Common myeloid progenitor, CD34-positive (primary cell): ENCODE measurements at regions not wholly inside any gene's neighbourhood (a gene's known extent, or its start where the extent isn't known, plus 50 kb on each side); places are given as distances from the start of the nearest gene placed in this dataset.
"Not testable (repeated sequence)": the region's sequence is repeated elsewhere in the genome, so short reads cannot be mapped to it uniquely, and the experiment has no call there.

ENCODE experiments used
- CTCF ChIA-PET: fragments of 350-600 bp; sonication (Branson Sonifier 250); formaldehyde crosslinking; loops from one replicate; lab custom pipeline; 2021; ENCODE audit warnings: antibody characterized with exemption; lab: Charles Lee
- POLR2A ChIA-PET: fragments of 350-600 bp; sonication (Branson Sonifier 250); formaldehyde crosslinking; loops from one replicate; lab custom pipeline; 2021; ENCODE audit warnings: antibody characterized with exemption; lab: Charles Lee
- DNase-seq, 3 donors: peaks; one replicate each; pipeline versions ENCODE4 v3.0.0 to v3.0.0-alpha.2; 2013
- H3K27ac ChIP-seq, 2 experiments: 1 replicate in 1 of 2; 2 replicates in 1 of 2; pipeline ENCODE4 v1.7.0; 2013; ENCODE audit warnings: inconsistent platforms in 2 of 2, low read length in 2 of 2, mild to moderate bottlenecking in 2 of 2, low read depth in 1 of 2, moderate library complexity in 1 of 2; ENCODE audit not compliant: severe bottlenecking in 2 of 2, insufficient read depth in 1 of 2, poor library complexity in 1 of 2
- H3K27me3 ChIP-seq, 5 experiments: replicated peaks in 2 of 5; 1 replicate in 3 of 5; 2 replicates in 2 of 5; pipeline versions ENCODE4 v1.6.1 to v1.7.0; 2013; ENCODE audit warnings: low read length in 4 of 5, mild to moderate bottlenecking in 2 of 5, moderate library complexity in 2 of 5, inconsistent platforms in 1 of 5; ENCODE audit not compliant: insufficient read depth in 5 of 5, control insufficient read depth in 4 of 5
- H3K36me3 ChIP-seq, 4 experiments: 1 replicate in 2 of 4; 2 replicates in 2 of 4; pipeline versions ENCODE4 v1.6.1 to v1.7.0; 2013; ENCODE audit warnings: low read length in 3 of 4, control low read depth in 1 of 4, mild to moderate bottlenecking in 1 of 4; ENCODE audit not compliant: control insufficient read depth in 4 of 4, insufficient read depth in 4 of 4
- H3K4me1 ChIP-seq, 4 experiments: 1 replicate in 3 of 4; 2 replicates in 1 of 4; pipeline versions ENCODE4 v1.6.1 to v1.7.1; 2013; ENCODE audit warnings: low read length in 3 of 4, mild to moderate bottlenecking in 3 of 4, control low read depth in 1 of 4, inconsistent platforms in 1 of 4, moderate library complexity in 1 of 4; ENCODE audit not compliant: control insufficient read depth in 4 of 4, insufficient read depth in 4 of 4; ENCODE audit errors: control extremely low read depth in 1 of 4
- H3K4me3 ChIP-seq, 7 experiments: 1 replicate in 4 of 7; 2 replicates in 3 of 7; pipeline versions ENCODE4 v1.5.1 to v1.7.0; 2013; ENCODE audit warnings: mild to moderate bottlenecking in 7 of 7, low read length in 6 of 7, moderate library complexity in 6 of 7, inconsistent platforms in 2 of 7, low read depth in 2 of 7, control low read depth in 1 of 7; ENCODE audit not compliant: insufficient read depth in 4 of 7, control insufficient read depth in 1 of 7; ENCODE audit errors: extremely low read depth in 1 of 7
- H3K9me3 ChIP-seq, 5 experiments: 1 replicate in 4 of 5; 2 replicates in 1 of 5; pipeline versions ENCODE4 v1.6.1 to v1.7.1; 2013; ENCODE audit warnings: low read length in 4 of 5, mild to moderate bottlenecking in 2 of 5, inconsistent platforms in 1 of 5, low read depth in 1 of 5, moderate library complexity in 1 of 5; ENCODE audit not compliant: control insufficient read depth in 4 of 5, insufficient read depth in 2 of 5; ENCODE audit errors: control extremely low read depth in 1 of 5
- WGBS: methylation state at CpG from one replicate; pipeline ENCODE4 v1.1.5; 2013; ENCODE audit not compliant: insufficient coverage; 5-methylcytosine and 5-hydroxymethylcytosine counted together

DNA sequence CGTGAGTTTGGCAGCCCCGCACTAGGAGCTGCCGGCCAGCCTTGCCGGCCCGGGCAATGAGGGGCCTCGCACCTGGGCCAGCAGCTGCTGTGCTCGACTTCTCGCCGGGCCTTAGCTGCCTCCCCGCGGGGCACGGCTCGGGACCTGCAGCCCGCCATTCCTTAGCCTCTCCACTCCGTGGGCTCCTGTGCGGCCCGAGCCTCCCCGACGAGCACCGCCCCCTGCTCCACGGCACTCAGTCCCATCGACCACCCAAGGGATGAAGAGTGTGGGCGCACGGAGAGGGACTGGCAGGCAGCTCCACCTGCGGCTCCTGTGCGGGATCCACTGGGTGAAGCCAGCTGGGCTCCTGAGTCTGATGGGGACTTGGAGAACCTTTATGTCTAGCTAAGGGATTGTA lies 51.4 kb upstream of the CLEC6A start:
- H3K27ac ChIP-seq, H3K36me3 ChIP-seq, H3K4me1 ChIP-seq, H3K9me3 ChIP-seq, POLR2A ChIA-PET, H3K27me3 ChIP-seq, CTCF ChIA-PET, H3K4me3 ChIP-seq, DNase-seq: not testable (repeated sequence)
- 95% methylated on average over 26 of the region's 26 CpGs for WGBS
